HCT116 (cell line): ENCODE measurements at regions not wholly inside any gene's neighbourhood (a gene's known extent, or its start where the extent isn't known, plus 50 kb on each side); places are given as distances from the start of the nearest gene placed in this dataset.

ENCODE experiments used
- ATAC-seq: fragments of 200-7000 bp; cut with Tn5 transposase; 2 replicates; pipeline ENCODE4 v1.9.1; 2020; ENCODE audit warnings: mild to moderate bottlenecking, moderate library complexity
- BruUV-seq: library from RNA; stranded (reverse); fragments of 400-500 nt; replicated peaks from 2 replicates; lab custom pipeline; 2021; lab: Mats Ljungman, UMichigan
- CTCF ChIA-PET: fragments of 300-600 bp; sonication (Branson Sonifier 250); formaldehyde crosslinking; loops from one replicate; lab custom pipeline; 2021; ENCODE audit warnings: antibody characterized with exemption; lab: Charles Lee
- POLR2A ChIA-PET: fragments of 300-600, 350-600 bp; sonication (Branson Sonifier 250); formaldehyde crosslinking; loops from one replicate; lab custom pipeline; 2021; ENCODE audit warnings: antibody characterized with exemption; lab: Charles Lee
- RAD21 ChIA-PET, 2 experiments: fragments of 300-600 bp; sonication (Branson Sonifier 250); formaldehyde crosslinking; loops; one replicate each; lab custom pipeline; 2023; ENCODE audit warnings: low total read pairs in 2 of 2; ENCODE audit not compliant: uncharacterized antibody in 2 of 2, unreplicated experiment in 2 of 2, low non-redundant PET in 1 of 2; lab: Charles Lee
- DNase-seq: peaks from one replicate; pipeline ENCODE4 v3.0.0-alpha.2; 2010; ENCODE audit warnings: low read depth, low spot score
- H2AFZ ChIP-seq: fragments of 200-600 bp; shearing (Covaris generic), sonication (generic); 2 replicates; pipeline ENCODE4 v1.6.1; 2017; ENCODE audit warnings: low read depth, mixed run types, mixed read lengths, antibody characterized with exemption, low read length; ENCODE audit not compliant: poor library complexity, severe bottlenecking
- H3K27ac ChIP-seq: 2 replicates; pipeline ENCODE4 v1.5.1; 2012; ENCODE audit warnings: low read depth, low read length
- H3K27me3 ChIP-seq: fragments of 200-600 bp; sonication (generic); 2 replicates; pipeline ENCODE4 v1.6.1; 2016; ENCODE audit warnings: mixed run types, low read length, mixed read lengths; ENCODE audit not compliant: insufficient read depth
- H3K36me3 ChIP-seq, 2 experiments: fragments of 200-500 bp in 1 of 2; fragments of 200-600 bp in 1 of 2; sonication (Bioruptor generic) in 1 of 2; sonication (generic) in 1 of 2; 2 replicates each; pipeline versions ENCODE4 v1.5.1 to v1.6.1; 2014 to 2016; ENCODE audit warnings: low read length in 2 of 2, inconsistent platforms in 1 of 2, mixed read lengths in 1 of 2, mixed run types in 1 of 2; ENCODE audit not compliant: insufficient read depth in 2 of 2, control insufficient read depth in 1 of 2
- H3K4me1 ChIP-seq, 2 experiments: fragments of 200-600 bp in 1 of 2; sonication (generic) in 1 of 2; 2 replicates each; pipeline versions ENCODE4 v1.5.1 to v1.6.1; 2012 to 2017; ENCODE audit warnings: low read length in 2 of 2, inconsistent platforms in 1 of 2, mild to moderate bottlenecking in 1 of 2, mixed read lengths in 1 of 2, mixed run types in 1 of 2, moderate library complexity in 1 of 2; ENCODE audit not compliant: insufficient read depth in 2 of 2, control insufficient read depth in 1 of 2
- H3K4me2 ChIP-seq: fragments of 200-600 bp; sonication (generic); 2 replicates; pipeline ENCODE4 v1.6.1; 2017; ENCODE audit warnings: mixed run types, low read length, mixed read lengths
- H3K4me3 ChIP-seq, 2 experiments: fragments of 200-600 bp in 1 of 2; sonication (generic) in 1 of 2; replicated peaks in 1 of 2; 2 replicates each; pipeline ENCODE4 v1.5.1; 2011 to 2016; ENCODE audit warnings: low read length in 2 of 2, control low read depth in 1 of 2, low read depth in 1 of 2, mild to moderate bottlenecking in 1 of 2, mixed read lengths in 1 of 2, mixed run types in 1 of 2
- H3K79me2 ChIP-seq: fragments of 200-600 bp; sonication (generic); 2 replicates; pipeline ENCODE4 v1.6.1; 2017; ENCODE audit warnings: mild to moderate bottlenecking, mixed run types, low read length, moderate library complexity, mixed read lengths; ENCODE audit not compliant: insufficient read depth
- H3K9ac ChIP-seq: fragments of 200-600 bp; sonication (generic); 2 replicates; pipeline ENCODE4 v1.6.1; 2016; ENCODE audit warnings: low read length, mixed read lengths
- H3K9me2 ChIP-seq: fragments of 200-600 bp; sonication (generic), shearing (Covaris generic); 2 replicates; pipeline ENCODE4 v1.6.1; 2017; ENCODE audit warnings: mixed run types, mild to moderate bottlenecking, moderate library complexity; ENCODE audit not compliant: insufficient read depth
- H3K9me3 ChIP-seq, 2 experiments: fragments of 200-500 bp in 1 of 2; fragments of 200-600 bp in 1 of 2; sonication (Bioruptor generic) in 1 of 2; sonication (generic) in 1 of 2; 2 replicates each; pipeline ENCODE4 v1.6.1; 2014 to 2017; ENCODE audit warnings: low read length in 2 of 2, mixed read lengths in 2 of 2, inconsistent platforms in 1 of 2, low read depth in 1 of 2, mild to moderate bottlenecking in 1 of 2, mixed run types in 1 of 2, moderate library complexity in 1 of 2; ENCODE audit not compliant: control insufficient read depth in 1 of 2, insufficient read depth in 1 of 2
- H4K20me1 ChIP-seq: fragments of 200-600 bp; sonication (generic), shearing (Covaris generic); 2 replicates; pipeline ENCODE4 v1.6.1; 2017; ENCODE audit warnings: mixed run types, mild to moderate bottlenecking, moderate library complexity; ENCODE audit not compliant: insufficient read depth
- CBX3 ChIP-seq: IDR thresholded peaks from 2 replicates; pipeline ENCODE4 v1.6.1; 2012; ENCODE audit warnings: low read depth
- EGR1 ChIP-seq: IDR thresholded peaks from 2 replicates; pipeline ENCODE4 v1.6.1; 2012; ENCODE audit warnings: low read depth
- ELF1 ChIP-seq: IDR thresholded peaks from 2 replicates; pipeline ENCODE4 v1.6.1; 2012; ENCODE audit warnings: low read depth, borderline replicate concordance
- EZH2 ChIP-seq: fragments of 200-600 bp; sonication (generic); IDR thresholded peaks from 2 replicates; pipeline ENCODE4 v1.6.1; 2017; ENCODE audit warnings: antibody characterized with exemption, mixed run types
- FOSL1 ChIP-seq: IDR thresholded peaks from 2 replicates; pipeline ENCODE4 v1.6.1; 2012; ENCODE audit warnings: low read depth
- JUND ChIP-seq: IDR thresholded peaks from 2 replicates; pipeline ENCODE4 v1.6.1; 2012
- POLR2A ChIP-seq: IDR thresholded peaks from 2 replicates; pipeline ENCODE4 v1.7.0; 2011; ENCODE audit warnings: borderline replicate concordance; ENCODE audit not compliant: insufficient read depth, insufficient read length; ENCODE audit errors: extremely low read depth
- RAD21 ChIP-seq: IDR thresholded peaks from 2 replicates; pipeline ENCODE4 v1.6.1; 2012; ENCODE audit warnings: low read depth, mild to moderate bottlenecking
- SIN3A ChIP-seq: IDR thresholded peaks from 2 replicates; pipeline ENCODE4 v1.6.1; 2012; ENCODE audit warnings: low read depth
- SRF ChIP-seq: IDR thresholded peaks from 2 replicates; pipeline ENCODE4 v1.6.1; 2012; ENCODE audit warnings: low read depth
- TCF7L2 ChIP-seq: IDR thresholded peaks from 2 replicates; pipeline ENCODE4 v1.7.0; 2011; ENCODE audit warnings: borderline replicate concordance, inconsistent platforms; ENCODE audit not compliant: insufficient read depth, insufficient read length; ENCODE audit errors: extremely low read depth
- YY1 ChIP-seq: IDR thresholded peaks from 2 replicates; pipeline ENCODE4 v1.6.1; 2011; ENCODE audit warnings: low read length, low read depth, moderate library complexity, mild to moderate bottlenecking; ENCODE audit not compliant: insufficient replicate concordance; ENCODE audit errors: extremely low read depth
- ZFX ChIP-seq: fragments of 450-650 bp; IDR thresholded peaks from 2 replicates; pipeline ENCODE4 v1.6.1; 2017
- intact Hi-C: fragments of 100-400 bp; cut with micrococcal nuclease; formaldehyde crosslinking; loops from 2 replicates; pipeline ENCODE4 v1.10.0; 2022
- TF ChIP-seq, protein P1 (sequence below): IDR thresholded peaks from 2 replicates; pipeline ENCODE4 v1.6.1; 2012
- TF ChIP-seq, protein P2 (sequence below): IDR thresholded peaks from 2 replicates; pipeline ENCODE4 v1.6.1; 2011; ENCODE audit warnings: mild to moderate bottlenecking, low read length, moderate library complexity; ENCODE audit not compliant: insufficient replicate concordance; ENCODE audit errors: extremely low read depth
- TF ChIP-seq, protein P3 (sequence below): IDR thresholded peaks from 2 replicates; pipeline ENCODE4 v1.6.1; 2012

DNA sequence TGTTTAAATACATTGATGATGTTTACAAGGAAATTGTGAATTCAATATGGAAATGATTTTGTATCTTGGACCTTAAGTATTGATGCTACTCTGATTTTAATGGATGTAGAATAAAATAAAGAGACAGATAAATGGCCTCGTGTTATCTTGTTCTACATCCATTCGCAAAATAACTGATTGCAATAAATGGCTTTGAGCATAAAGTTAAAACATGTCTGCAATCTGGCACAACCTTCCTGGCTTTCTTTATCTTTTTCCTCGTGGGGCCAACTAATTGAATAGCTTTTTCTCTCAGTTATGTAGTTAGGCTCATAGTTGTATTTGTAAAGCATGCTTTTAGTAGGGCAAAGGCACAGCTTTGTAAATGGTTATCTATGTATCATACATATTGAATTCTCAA is 691.4 kb downstream of the CDH8 start:
- H3K9me3 ChIP-seq: peaks cover 0 to 31% of the 10 kb centered on the region in 2 experiments; a peak in 2 of 4 replicates
- H2AFZ ChIP-seq: no peak overlapping the region
- no peaks in the 10 kb centered on the region for H3K79me2 ChIP-seq
- no peak for DNase-seq
- CTCF ChIA-PET: no interaction called here
- H3K4me3 ChIP-seq: no peak overlapping the region
- intact Hi-C loops: no loop called here
- H3K36me3 ChIP-seq: no peaks in the 10 kb centered on the region
- POLR2A ChIA-PET: no interaction called here
- no peak overlapping the region for H3K27ac ChIP-seq
- ATAC-seq: no peak
- no peaks in the 10 kb centered on the region for H3K9me2 ChIP-seq
- H3K4me1 ChIP-seq: no peaks in the 10 kb centered on the region
- no peak overlapping the region for H3K4me2 ChIP-seq
- H3K27me3 ChIP-seq: no peaks in the 10 kb centered on the region
- RAD21 ChIA-PET: no interaction called here
- H4K20me1 ChIP-seq: no peaks in the 10 kb centered on the region
- no TSS peak for BruUV-seq
- TF ChIP-seq JUND (no peak), TCF7L2 (no peak), EGR1 (no peak), CBX3 (no peak), YY1 (no peak), ZFX (no peak), SIN3A (no peak), ELF1 (no peak), POLR2A (no peak), RAD21 (no peak), EZH2 (no peak), SRF (no peak), FOSL1 (no peak)
- TF ChIP-seq, protein P1, sequence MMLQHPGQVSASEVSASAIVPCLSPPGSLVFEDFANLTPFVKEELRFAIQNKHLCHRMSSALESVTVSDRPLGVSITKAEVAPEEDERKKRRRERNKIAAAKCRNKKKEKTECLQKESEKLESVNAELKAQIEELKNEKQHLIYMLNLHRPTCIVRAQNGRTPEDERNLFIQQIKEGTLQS: no peak
- TF ChIP-seq, protein P2, sequence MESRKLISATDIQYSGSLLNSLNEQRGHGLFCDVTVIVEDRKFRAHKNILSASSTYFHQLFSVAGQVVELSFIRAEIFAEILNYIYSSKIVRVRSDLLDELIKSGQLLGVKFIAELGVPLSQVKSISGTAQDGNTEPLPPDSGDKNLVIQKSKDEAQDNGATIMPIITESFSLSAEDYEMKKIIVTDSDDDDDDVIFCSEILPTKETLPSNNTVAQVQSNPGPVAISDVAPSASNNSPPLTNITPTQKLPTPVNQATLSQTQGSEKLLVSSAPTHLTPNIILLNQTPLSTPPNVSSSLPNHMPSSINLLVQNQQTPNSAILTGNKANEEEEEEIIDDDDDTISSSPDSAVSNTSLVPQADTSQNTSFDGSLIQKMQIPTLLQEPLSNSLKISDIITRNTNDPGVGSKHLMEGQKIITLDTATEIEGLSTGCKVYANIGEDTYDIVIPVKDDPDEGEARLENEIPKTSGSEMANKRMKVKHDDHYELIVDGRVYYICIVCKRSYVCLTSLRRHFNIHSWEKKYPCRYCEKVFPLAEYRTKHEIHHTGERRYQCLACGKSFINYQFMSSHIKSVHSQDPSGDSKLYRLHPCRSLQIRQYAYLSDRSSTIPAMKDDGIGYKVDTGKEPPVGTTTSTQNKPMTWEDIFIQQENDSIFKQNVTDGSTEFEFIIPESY: no peak
- TF ChIP-seq, protein P3, sequence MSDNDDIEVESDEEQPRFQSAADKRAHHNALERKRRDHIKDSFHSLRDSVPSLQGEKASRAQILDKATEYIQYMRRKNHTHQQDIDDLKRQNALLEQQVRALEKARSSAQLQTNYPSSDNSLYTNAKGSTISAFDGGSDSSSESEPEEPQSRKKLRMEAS: no peak
- no peak overlapping the region for H3K9ac ChIP-seq
